ENCODE measurements at regions not wholly inside any gene's neighbourhood (a gene's known extent, or its start where the extent isn't known, plus 50 kb on each side); places are given as distances from the start of the nearest gene placed in this dataset.

- Mint-ChIP-seq H3K36me3 (ENCODE audit: low read depth) (no peaks in the 10 kb centered on the region), H3K27me3 (peaks cover 14% of the 10 kb centered on the region), H3K9me3 (ENCODE audit: low read depth) (no peaks in the 10 kb centered on the region), H3K4me1 (no peaks in the 10 kb centered on the region), H3K4me3 (no peak overlapping the region), H3K27ac (no peak overlapping the region)
- intact Hi-C loops (cut with DNase I, micrococcal nuclease): no loop called here
- DNase-seq (no peak), ATAC-seq (no peak)
- CTCF ChIA-PET: no interaction called here
- POLR2A ChIA-PET: no interaction called here
These were observed 97.8 kb downstream of the SST start for GRCh38 chr3:187572441-187572840.

DNA sequence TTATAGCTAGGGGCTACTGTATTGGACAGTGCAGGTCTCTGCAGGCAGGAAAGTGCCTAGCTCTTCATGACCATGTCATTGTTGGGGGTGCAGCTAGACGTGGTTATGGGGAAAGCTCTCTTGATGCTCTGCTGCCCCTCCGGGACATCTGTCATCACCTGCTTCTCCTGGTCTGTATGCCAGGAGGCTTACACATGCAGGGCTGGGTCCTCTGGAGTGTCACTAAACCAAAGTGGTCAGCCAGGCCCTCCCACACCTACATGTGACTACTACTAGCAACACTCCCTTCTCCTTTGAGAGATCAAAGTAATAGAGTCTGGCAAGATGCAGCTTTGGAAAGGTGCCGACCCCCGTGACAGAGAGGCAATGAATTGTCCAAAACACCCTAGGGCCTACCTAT lies 98.5 kb downstream of the SST start:
- Mint-ChIP-seq H3K27ac (no peak overlapping the region), H3K9me3 (ENCODE audit: low read depth) (no peaks in the 10 kb centered on the region), H3K36me3 (ENCODE audit: low read depth) (no peaks in the 10 kb centered on the region), H3K27me3 (peaks cover 14% of the 10 kb centered on the region), H3K4me3 (no peak overlapping the region), H3K4me1 (no peaks in the 10 kb centered on the region)
- CTCF ChIA-PET: interaction anchor here (0.7 to 2.6 kb wide), 3 partner anchors 44 to 252 kb away, joined by 3 to 10 read pairs (median 4); no protein-coding TSS in a partner anchor
- ATAC-seq (no peak), DNase-seq (no peak)
- intact Hi-C loops (cut with DNase I, micrococcal nuclease): no loop called here
- POLR2A ChIA-PET: no interaction called here

DNA sequence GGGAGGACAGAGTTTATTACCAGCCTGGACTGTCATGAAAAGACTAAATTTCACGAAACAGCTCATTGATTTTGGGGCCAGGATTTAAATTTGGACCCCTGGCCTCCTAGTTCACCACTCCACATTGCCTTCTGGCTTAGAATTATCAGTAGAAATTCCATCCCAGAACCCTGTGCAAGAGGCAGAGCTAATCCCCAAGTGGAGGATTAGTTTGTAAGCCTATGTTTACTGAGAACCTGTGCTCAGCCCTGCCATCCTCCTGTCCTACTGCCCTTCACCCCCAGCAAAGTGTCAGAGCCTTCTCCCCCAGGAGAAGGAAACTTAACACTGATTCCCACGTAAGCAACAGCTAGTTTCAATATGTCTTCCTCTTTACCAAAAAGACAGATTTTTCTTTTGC lies 99.4 kb downstream of the SST start:
- H3K9me3 Mint-ChIP-seq (ENCODE audit: low read depth): no peaks in the 10 kb centered on the region
- ChIA-PET CTCF (interaction anchor here (1.4 to 2.6 kb wide), 2 partner anchors 45 to 108 kb away, joined by 4 to 10 read pairs; no protein-coding TSS in a partner anchor), POLR2A (interaction anchor here (0.6 kb wide), 1 partner anchor 73 kb away, joined by 3 read pairs; no protein-coding TSS in a partner anchor)
- intact Hi-C loops (cut with DNase I, micrococcal nuclease): no loop called here
- no peaks in the 10 kb centered on the region for H3K4me1 Mint-ChIP-seq
- no peak for DNase-seq
- no peaks in the 10 kb centered on the region for H3K36me3 Mint-ChIP-seq (ENCODE audit: low read depth)
- H3K27me3 Mint-ChIP-seq: peaks cover 10% of the 10 kb centered on the region
- no peak overlapping the region for H3K27ac Mint-ChIP-seq
- ATAC-seq: no peak
- no peak overlapping the region for H3K4me3 Mint-ChIP-seq

DNA sequence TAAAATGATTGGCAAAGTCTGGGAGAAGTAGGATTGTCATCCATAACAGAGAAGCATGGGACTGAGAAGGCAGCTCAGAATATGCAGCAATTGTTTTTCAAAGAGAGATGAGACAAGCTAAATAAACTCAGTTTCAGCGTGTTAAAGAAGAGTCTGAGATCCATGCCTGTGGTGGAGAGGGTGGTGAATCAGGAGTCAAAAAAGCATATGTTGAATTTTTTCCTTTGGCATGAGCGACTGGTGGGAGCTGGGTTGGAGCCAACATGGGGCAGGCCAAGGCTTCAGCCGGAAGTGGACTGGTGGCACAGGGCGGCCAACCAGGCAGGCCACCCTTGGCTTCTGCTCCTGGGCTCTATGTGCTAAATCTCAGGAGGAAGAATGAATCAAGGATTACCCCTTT lies 102.0 kb downstream of the SST start:
- intact Hi-C loops (cut with DNase I, micrococcal nuclease): no loop called here
- ChIA-PET POLR2A (no interaction called here), CTCF (no interaction called here)
- ATAC-seq (no peak), DNase-seq (no peak)
- no peak overlapping the region for H3K4me3 Mint-ChIP-seq
- H3K9me3 Mint-ChIP-seq (ENCODE audit: low read depth): no peaks in the 10 kb centered on the region
- H3K4me1 Mint-ChIP-seq: no peaks in the 10 kb centered on the region
- no peak overlapping the region for H3K27ac Mint-ChIP-seq
- peaks cover 17% of the 10 kb centered on the region for H3K27me3 Mint-ChIP-seq
- no peaks in the 10 kb centered on the region for H3K36me3 Mint-ChIP-seq (ENCODE audit: low read depth)

DNA sequence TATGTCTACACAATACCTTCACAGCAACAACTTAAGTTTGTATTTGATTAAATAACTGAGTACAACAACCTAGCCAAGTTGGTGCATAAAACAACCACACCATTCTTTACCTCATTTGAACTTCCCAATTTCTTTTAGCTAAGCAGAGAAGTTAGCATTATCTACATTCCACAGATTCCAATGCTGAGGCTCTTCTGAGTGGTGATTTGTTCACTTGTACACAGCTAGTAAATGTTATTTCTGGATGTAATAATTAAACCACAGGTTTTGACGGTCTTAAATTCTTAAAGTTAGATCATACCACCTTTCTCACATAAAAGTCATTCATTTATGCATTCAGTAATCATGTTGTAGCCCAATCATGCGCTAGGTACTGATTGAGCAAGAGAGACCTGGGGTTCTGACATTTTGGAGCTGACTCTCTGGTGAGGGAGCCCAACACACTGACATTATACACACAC lies 102.5 kb downstream of the SST start:
- no peak for ATAC-seq
- no peak for DNase-seq
- CTCF ChIA-PET: interaction anchor here (1.7 kb wide), 1 partner anchor 112 kb away, joined by 4 read pairs; no protein-coding TSS in a partner anchor
- no peak overlapping the region for H3K27ac Mint-ChIP-seq
- no peaks in the 10 kb centered on the region for H3K9me3 Mint-ChIP-seq (ENCODE audit: low read depth)
- H3K36me3 Mint-ChIP-seq (ENCODE audit: low read depth): no peaks in the 10 kb centered on the region
- POLR2A ChIA-PET: no interaction called here
- intact Hi-C loops (cut with DNase I, micrococcal nuclease): no loop called here
- H3K27me3 Mint-ChIP-seq: peaks cover 17% of the 10 kb centered on the region
- no peaks in the 10 kb centered on the region for H3K4me1 Mint-ChIP-seq
- H3K4me3 Mint-ChIP-seq: no peak overlapping the region

- Mint-ChIP-seq H3K4me1 (no peaks in the 10 kb centered on the region), H3K27me3 (peaks cover 17% of the 10 kb centered on the region), H3K27ac (no peak overlapping the region), H3K4me3 (no peak overlapping the region), H3K36me3 (ENCODE audit: low read depth) (no peaks in the 10 kb centered on the region), H3K9me3 (ENCODE audit: low read depth) (no peaks in the 10 kb centered on the region)
- ATAC-seq (no peak), DNase-seq (no peak)
- ChIA-PET POLR2A (no interaction called here), CTCF (interaction anchor here (0.6 to 1.7 kb wide), 2 partner anchors 113 to 236 kb away, joined by 3 to 4 read pairs; no protein-coding TSS in a partner anchor)
- intact Hi-C loops (cut with DNase I, micrococcal nuclease): no loop called here
These were observed 103.2 kb downstream of the SST start for GRCh38 chr3:187567021-187567420.

DNA sequence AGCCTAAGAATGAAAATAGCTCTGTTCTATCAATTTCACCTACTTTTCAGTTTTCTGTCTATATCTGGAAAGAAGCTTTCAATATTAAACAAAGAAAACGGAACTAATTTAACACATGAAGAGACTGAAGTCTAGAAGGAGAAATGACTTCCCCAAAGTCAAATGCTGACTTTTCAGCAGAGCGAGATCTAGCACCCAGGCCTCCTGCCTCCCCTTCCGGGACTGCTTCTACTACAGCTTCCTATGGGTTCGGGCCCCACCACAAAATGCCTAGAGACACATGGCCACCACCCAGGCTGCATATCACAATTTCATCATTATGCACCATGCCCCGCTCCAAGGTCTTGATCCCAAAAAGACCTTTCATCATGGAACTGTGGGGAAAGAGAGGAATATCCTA lies 104.5 kb downstream of the SST start:
- Mint-ChIP-seq H3K9me3 (ENCODE audit: low read depth) (no peaks in the 10 kb centered on the region), H3K36me3 (ENCODE audit: low read depth) (no peaks in the 10 kb centered on the region), H3K27me3 (peaks cover 15% of the 10 kb centered on the region), H3K4me3 (no peak overlapping the region), H3K4me1 (no peaks in the 10 kb centered on the region), H3K27ac (no peak overlapping the region)
- DNase-seq (no peak), ATAC-seq (no peak)
- POLR2A ChIA-PET: no interaction called here
- intact Hi-C loops (cut with DNase I, micrococcal nuclease): no loop called here
- CTCF ChIA-PET: no interaction called here

- CTCF ChIA-PET: no interaction called here
- Mint-ChIP-seq H3K4me3 (no peak overlapping the region), H3K27ac (no peak overlapping the region), H3K4me1 (no peaks in the 10 kb centered on the region), H3K27me3 (peaks cover 5% of the 10 kb centered on the region), H3K9me3 (ENCODE audit: low read depth) (no peaks in the 10 kb centered on the region), H3K36me3 (ENCODE audit: low read depth) (no peaks in the 10 kb centered on the region)
- intact Hi-C loops (cut with DNase I, micrococcal nuclease): no loop called here
- DNase-seq (no peak), ATAC-seq (no peak)
- POLR2A ChIA-PET: no interaction called here
These were observed 111.2 kb downstream of the SST start for GRCh38 chr3:187558990-187559389.

DNA sequence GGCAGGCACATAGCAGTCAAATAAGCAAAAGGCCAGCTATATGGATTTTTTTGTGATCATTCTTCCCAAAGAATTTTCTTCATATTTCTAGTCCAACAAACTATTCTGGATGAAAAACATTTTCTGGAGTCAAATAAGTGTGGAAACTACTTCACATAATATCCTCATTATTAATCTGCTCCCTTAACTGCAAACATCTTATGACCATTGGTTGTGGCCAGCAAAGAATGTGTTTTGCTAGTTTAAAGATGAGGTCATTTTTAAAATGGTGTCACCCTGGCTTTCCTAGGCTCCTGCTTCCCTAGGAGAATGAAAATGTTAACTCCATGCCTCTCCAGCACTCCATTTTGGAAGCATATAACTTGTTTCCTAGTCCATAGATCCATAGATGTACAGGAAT lies 118.8 kb downstream of the SST start:
- no peak for ATAC-seq
- H3K4me1 Mint-ChIP-seq: no peaks in the 10 kb centered on the region
- no peak overlapping the region for H3K4me3 Mint-ChIP-seq
- no peak for DNase-seq
- no peak overlapping the region for H3K27ac Mint-ChIP-seq
- H3K27me3 Mint-ChIP-seq: peaks cover 24% of the 10 kb centered on the region
- CTCF ChIA-PET: no interaction called here
- intact Hi-C loops (cut with DNase I, micrococcal nuclease): no loop called here
- no peaks in the 10 kb centered on the region for H3K9me3 Mint-ChIP-seq (ENCODE audit: low read depth)
- no peaks in the 10 kb centered on the region for H3K36me3 Mint-ChIP-seq (ENCODE audit: low read depth)
- POLR2A ChIA-PET: no interaction called here

DNA sequence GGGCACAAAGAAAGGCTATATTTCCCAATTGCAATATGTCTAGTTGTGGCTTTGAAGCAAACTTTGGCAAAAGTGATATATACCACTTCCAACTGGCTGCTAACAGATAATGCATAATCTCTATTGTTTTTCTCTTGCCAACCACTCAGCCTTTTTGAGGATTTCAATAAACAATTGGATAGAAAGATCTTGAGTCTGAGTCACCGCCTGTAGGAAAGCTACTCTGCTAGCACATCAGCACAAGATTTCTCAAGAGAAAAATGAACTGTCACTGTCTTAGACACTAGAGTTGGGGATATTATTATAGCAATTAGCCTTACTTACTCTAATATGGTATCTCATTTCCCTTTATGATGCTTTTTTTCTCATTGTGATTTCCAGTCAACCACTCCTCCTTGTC lies 119.7 kb downstream of the SST start:
- Mint-ChIP-seq H3K4me3 (no peak overlapping the region), H3K9me3 (ENCODE audit: low read depth) (no peaks in the 10 kb centered on the region), H3K36me3 (ENCODE audit: low read depth) (no peaks in the 10 kb centered on the region), H3K27me3 (peaks cover 31% of the 10 kb centered on the region), H3K27ac (no peak overlapping the region), H3K4me1 (no peaks in the 10 kb centered on the region)
- intact Hi-C loops (cut with DNase I, micrococcal nuclease): no loop called here
- ATAC-seq (no peak), DNase-seq (no peak)
- POLR2A ChIA-PET: no interaction called here
- CTCF ChIA-PET: interaction anchor here (0.6 kb wide), 1 partner anchor 1212 kb away, joined by 3 read pairs; no protein-coding TSS in a partner anchor

DNA sequence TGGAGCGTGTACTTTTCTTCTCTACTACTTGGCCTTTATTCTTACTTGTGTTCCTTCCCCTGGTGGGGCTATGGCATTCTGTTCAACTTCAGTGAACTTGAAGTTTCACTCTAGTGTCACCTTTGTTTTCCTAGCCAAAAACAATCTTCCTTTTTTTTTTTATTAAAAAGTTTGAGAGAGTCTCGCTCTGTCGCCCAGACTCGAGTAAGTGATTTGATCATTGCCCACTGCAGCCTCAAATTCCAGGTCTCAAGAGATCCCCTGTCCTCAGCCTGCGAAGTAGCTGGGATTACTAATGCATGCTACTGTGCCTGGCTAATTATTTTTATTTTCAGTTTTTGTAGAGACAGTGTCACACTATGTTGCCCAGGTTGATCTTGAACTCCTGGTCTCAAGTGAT lies 124.8 kb downstream of the SST start:
- POLR2A ChIA-PET: no interaction called here
- no peak for ATAC-seq
- DNase-seq: no peak
- peaks cover 29% of the 10 kb centered on the region for H3K27me3 Mint-ChIP-seq
- no peaks in the 10 kb centered on the region for H3K4me1 Mint-ChIP-seq
- no peaks in the 10 kb centered on the region for H3K36me3 Mint-ChIP-seq (ENCODE audit: low read depth)
- no peaks in the 10 kb centered on the region for H3K9me3 Mint-ChIP-seq (ENCODE audit: low read depth)
- H3K4me3 Mint-ChIP-seq: no peak overlapping the region
- intact Hi-C loops (cut with DNase I, micrococcal nuclease): no loop called here
- H3K27ac Mint-ChIP-seq: no peak overlapping the region
- CTCF ChIA-PET: interaction anchor here (0.8 kb wide), 1 partner anchor 8 kb away, joined by 3 read pairs; no protein-coding TSS in a partner anchor

- ChIA-PET POLR2A (no interaction called here), CTCF (interaction anchor here (0.7 kb wide), 1 partner anchor 17 kb away, joined by 3 read pairs; no protein-coding TSS in a partner anchor)
- H3K9me3 Mint-ChIP-seq (ENCODE audit: low read depth): no peaks in the 10 kb centered on the region
- DNase-seq: no peak
- ATAC-seq: no peak
- H3K4me3 Mint-ChIP-seq: no peak overlapping the region
- H3K27ac Mint-ChIP-seq: no peak overlapping the region
- H3K27me3 Mint-ChIP-seq: peaks cover 25% of the 10 kb centered on the region
- H3K36me3 Mint-ChIP-seq (ENCODE audit: low read depth): no peaks in the 10 kb centered on the region
- intact Hi-C loops (cut with DNase I, micrococcal nuclease): no loop called here
- H3K4me1 Mint-ChIP-seq: no peaks in the 10 kb centered on the region
These were observed 125.9 kb downstream of the SST start for GRCh38 chr3:187544326-187544725.

- Mint-ChIP-seq H3K4me3 (no peak overlapping the region), H3K27ac (no peak overlapping the region), H3K9me3 (ENCODE audit: low read depth) (no peaks in the 10 kb centered on the region), H3K36me3 (ENCODE audit: low read depth) (no peaks in the 10 kb centered on the region), H3K4me1 (no peaks in the 10 kb centered on the region), H3K27me3 (peaks cover 16% of the 10 kb centered on the region)
- CTCF ChIA-PET: no interaction called here
- POLR2A ChIA-PET: no interaction called here
- DNase-seq: no peak
- no peak for ATAC-seq
- intact Hi-C loops (cut with DNase I, micrococcal nuclease): no loop called here
These were observed 129.3 kb downstream of the SST start for GRCh38 chr3:187540847-187541246.

All from activated CD4-positive, alpha-beta T cell treated with anti-CD3 and anti-CD28 coated beads for 36 hours (primary cell).